ENCODE measurements at regions not wholly inside any gene's neighbourhood (a gene's known extent, or its start where the extent isn't known, plus 50 kb on each side); places are given as distances from the start of the nearest gene placed in this dataset.

GRCh38 chr10:65342245-65342644 is 1583.6 kb upstream of the LRRTM3 start:
- H3K4me3 ChIP-seq (ENCODE audit: low read length), result no peak overlapping the region
- TF ChIP-seq ZNF274 (IDR thresholded peaks at IDR 0.05; ENCODE audit: low read depth, low read length), result no peak

- TF ChIP-seq ZNF274 (IDR thresholded peaks at IDR 0.05; ENCODE audit: low read depth, low read length), result no peak
- H3K4me3 ChIP-seq (ENCODE audit: low read length), result no peak overlapping the region
Observed at GRCh38 chr10:65346466-65346865, 1579.4 kb upstream of the LRRTM3 start.

GRCh38 chr10:65348637-65349036 is 1577.2 kb upstream of the LRRTM3 start:
- no peak overlapping the region for H3K4me3 ChIP-seq (ENCODE audit: low read length)
- no peak for TF ChIP-seq ZNF274 (IDR thresholded peaks at IDR 0.05; ENCODE audit: low read depth, low read length)

GRCh38 chr10:65350611-65351010 is 1575.2 kb upstream of the LRRTM3 start:
- TF ChIP-seq ZNF274 (IDR thresholded peaks at IDR 0.05; ENCODE audit: low read depth, low read length), result no peak
- no peak overlapping the region for H3K4me3 ChIP-seq (ENCODE audit: low read length)

- no peak for TF ChIP-seq ZNF274 (IDR thresholded peaks at IDR 0.05; ENCODE audit: low read depth, low read length)
- no peak overlapping the region for H3K4me3 ChIP-seq (ENCODE audit: low read length)
Observed at GRCh38 chr10:65355141-65355680, 1570.6 kb upstream of the LRRTM3 start.

- H3K4me3 ChIP-seq (ENCODE audit: low read length), result no peak overlapping the region
- TF ChIP-seq ZNF274 (IDR thresholded peaks at IDR 0.05; ENCODE audit: low read depth, low read length), result no peak
Observed at GRCh38 chr10:65358565-65358964, 1567.3 kb upstream of the LRRTM3 start.

GRCh38 chr10:65360497-65360896 is 1565.3 kb upstream of the LRRTM3 start:
- no peak overlapping the region for H3K4me3 ChIP-seq (ENCODE audit: low read length)
- TF ChIP-seq ZNF274 (IDR thresholded peaks at IDR 0.05; ENCODE audit: low read depth, low read length), result no peak

- no peak for TF ChIP-seq ZNF274 (IDR thresholded peaks at IDR 0.05; ENCODE audit: low read depth, low read length)
- H3K4me3 ChIP-seq (ENCODE audit: low read length), result no peak overlapping the region
Observed at GRCh38 chr10:65365878-65366277, 1560.0 kb upstream of the LRRTM3 start.

- no peak for TF ChIP-seq ZNF274 (IDR thresholded peaks at IDR 0.05; ENCODE audit: low read depth, low read length)
- no peak overlapping the region for H3K4me3 ChIP-seq (ENCODE audit: low read length)
Observed at GRCh38 chr10:65367706-65368105, 1558.1 kb upstream of the LRRTM3 start.

- no peak for TF ChIP-seq ZNF274 (IDR thresholded peaks at IDR 0.05; ENCODE audit: low read depth, low read length)
- H3K4me3 ChIP-seq (ENCODE audit: low read length), result no peak overlapping the region
Observed at GRCh38 chr10:65375528-65375927, 1550.3 kb upstream of the LRRTM3 start.

GRCh38 chr10:65377687-65378086 is 1548.1 kb upstream of the LRRTM3 start:
- TF ChIP-seq ZNF274 (IDR thresholded peaks at IDR 0.05; ENCODE audit: low read depth, low read length), result no peak
- H3K4me3 ChIP-seq (ENCODE audit: low read length), result no peak overlapping the region

GRCh38 chr10:65394502-65395297 is 1531.1 kb upstream of the LRRTM3 start:
- no peak overlapping the region for H3K4me3 ChIP-seq (ENCODE audit: low read length)
- no peak for TF ChIP-seq ZNF274 (IDR thresholded peaks at IDR 0.05; ENCODE audit: low read depth, low read length)

- no peak for TF ChIP-seq ZNF274 (IDR thresholded peaks at IDR 0.05; ENCODE audit: low read depth, low read length)
Observed at GRCh38 chr10:65395631-65396030, 1530.2 kb upstream of the LRRTM3 start.

GRCh38 chr10:65396997-65397396 is 1528.8 kb upstream of the LRRTM3 start:
- no peak for TF ChIP-seq ZNF274 (IDR thresholded peaks at IDR 0.05; ENCODE audit: low read depth, low read length)

More at GRCh38 chr10:65395631-65396030, 1530.2 kb upstream of the LRRTM3 start:
- no peak overlapping the region for H3K4me3 ChIP-seq (ENCODE audit: low read length)

GRCh38 chr10:65408401-65408800 is 1517.4 kb upstream of the LRRTM3 start:
- no peak overlapping the region for H3K4me3 ChIP-seq (ENCODE audit: low read length)
- TF ChIP-seq ZNF274 (IDR thresholded peaks at IDR 0.05; ENCODE audit: low read depth, low read length), result no peak

More at GRCh38 chr10:65396997-65397396, 1528.8 kb upstream of the LRRTM3 start:
- no peak overlapping the region for H3K4me3 ChIP-seq (ENCODE audit: low read length)

Data from GM08714 (cell line).